GM19452 (cell line): ENCODE measurements at regions not wholly inside any gene's neighbourhood (a gene's known extent, or its start where the extent isn't known, plus 50 kb on each side); places are given as distances from the start of the nearest gene placed in this dataset.

ENCODE experiments used
- ATAC-seq: cut with Tn5 transposase; IDR thresholded peaks from one replicate; pipeline ENCODE4 v1.9.1; 2021; ENCODE audit not compliant: unreplicated experiment

DNA sequence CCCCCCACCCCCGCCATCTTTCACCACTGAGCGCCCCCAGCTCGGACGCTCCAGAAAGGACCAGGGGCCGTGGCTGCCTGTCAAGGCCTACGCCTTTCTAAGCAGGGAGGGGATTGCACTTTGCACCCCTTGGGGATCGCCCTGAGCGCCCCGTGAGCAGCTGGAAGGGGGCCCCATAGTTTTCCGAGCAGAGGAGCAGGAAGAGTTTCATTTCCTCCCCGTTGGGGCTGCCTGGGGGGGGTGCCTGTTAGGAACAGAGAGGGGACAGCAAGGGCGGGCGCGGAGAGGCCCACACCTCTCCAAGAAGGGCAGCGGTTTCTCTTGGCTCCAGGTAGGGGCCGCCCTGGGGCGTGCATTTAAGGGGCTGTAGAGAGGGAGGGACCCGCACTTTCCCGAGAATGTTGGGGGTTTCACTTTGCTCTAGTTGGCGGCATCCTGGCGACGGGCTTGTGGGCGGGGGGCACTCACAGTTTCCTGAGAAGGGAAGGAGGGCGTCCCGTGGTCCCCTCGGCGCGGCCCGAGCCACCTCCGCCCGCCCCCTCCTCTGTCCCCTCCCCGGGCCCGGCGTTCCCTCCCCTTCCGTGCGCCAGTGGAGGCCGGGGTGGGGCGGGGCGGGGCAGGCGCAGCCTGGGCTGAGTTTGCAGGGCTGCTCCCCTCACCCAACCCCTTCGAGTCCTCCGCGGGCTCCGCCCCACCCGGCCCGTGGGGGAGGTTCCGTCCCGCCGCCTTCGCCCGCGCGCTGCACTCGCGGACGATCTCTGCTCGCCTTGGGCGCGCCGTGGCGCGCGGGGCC is 82.3 kb upstream of the CD99 start:
- ATAC-seq = peak; percentile 90

DNA sequence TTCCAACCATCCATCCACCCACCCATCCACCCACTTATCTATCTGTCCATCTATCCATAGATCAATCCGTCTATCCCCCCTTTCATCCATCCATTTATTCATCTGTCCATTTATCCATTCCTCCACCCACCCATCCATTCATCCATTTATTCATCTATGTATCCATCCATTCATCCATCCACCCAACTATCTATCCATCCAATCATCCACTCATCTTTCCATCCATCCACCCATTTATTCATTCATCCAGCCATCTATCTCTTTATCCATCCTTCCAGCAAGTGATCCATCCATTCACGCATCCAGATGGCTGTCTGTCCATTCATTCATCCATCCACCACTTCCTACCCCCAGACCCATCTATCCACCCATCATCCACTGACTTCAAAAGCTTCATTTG is 84.0 kb upstream of the CD99 start:
- ATAC-seq = no peak

DNA sequence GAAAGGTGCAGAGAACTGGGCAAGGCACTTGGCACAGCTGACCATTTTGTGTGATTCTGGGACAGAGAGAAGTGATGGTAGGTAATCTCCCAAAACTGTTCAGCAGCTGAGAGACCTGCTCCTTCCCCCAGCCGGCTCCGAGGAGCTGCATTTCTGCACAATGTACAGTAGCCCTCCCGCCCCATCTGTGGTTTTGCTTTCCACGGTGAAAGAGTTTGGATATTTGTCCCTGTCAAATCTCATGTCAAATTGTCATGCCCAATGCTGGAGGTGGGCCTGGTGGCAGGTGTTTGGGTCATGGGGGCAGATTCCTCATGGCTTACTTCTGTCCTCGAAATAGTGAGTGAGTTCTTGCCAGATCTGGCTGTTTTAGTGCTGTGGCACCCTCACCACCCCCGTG is 90.5 kb upstream of the CD99 start:
- no peak for ATAC-seq

DNA sequence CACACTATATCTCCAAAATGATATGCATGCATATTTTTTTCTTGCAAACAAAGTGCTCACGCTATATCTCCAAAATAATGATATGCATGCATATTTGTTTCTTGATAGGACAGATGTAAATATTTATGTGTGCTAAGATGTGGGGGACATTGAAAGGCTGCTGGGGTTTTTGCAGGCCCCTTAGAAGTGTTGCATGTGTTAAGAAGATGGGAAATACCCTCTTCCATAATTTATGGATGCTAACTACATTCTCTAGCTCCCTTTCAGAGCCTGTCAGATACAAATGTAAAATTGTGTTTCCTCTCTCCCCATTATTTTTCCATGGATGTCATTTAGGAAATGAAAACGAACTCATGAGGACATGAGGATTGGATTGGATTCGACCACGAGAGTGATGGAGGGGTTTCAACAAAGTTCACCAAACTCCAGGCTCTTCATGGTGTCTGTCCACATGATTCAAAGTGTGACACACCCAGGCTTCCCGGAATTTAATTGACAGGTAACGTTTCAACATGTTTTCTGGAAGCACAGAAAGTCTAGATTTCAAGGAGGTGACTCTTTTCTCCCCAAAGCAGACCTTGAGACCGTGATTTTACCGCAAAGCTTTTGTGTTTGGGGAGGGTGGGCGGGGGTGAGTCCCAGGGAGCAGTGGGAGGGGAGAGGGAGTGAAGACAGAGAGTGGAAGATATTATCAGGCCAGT is 94.4 kb upstream of the CD99 start:
- no peak for ATAC-seq

DNA sequence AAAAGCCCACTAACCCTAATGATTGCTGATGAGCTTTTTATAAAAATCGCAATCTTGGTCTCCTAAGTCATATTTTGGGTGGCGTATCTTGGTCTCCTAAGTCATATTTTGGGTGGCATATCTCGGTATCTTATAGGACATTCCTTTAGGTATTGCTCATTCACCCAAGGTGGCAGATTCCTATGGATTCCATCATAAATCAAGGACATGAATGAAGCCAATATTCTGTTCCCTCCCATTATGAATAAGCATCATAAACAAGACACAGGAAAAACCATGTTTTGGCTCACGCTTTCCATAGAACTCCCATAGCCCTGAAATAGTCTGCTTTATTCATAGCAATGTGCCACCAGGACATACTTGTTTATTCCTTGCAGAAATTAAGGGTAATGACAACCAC is 95.0 kb upstream of the CD99 start:
- no peak for ATAC-seq

DNA sequence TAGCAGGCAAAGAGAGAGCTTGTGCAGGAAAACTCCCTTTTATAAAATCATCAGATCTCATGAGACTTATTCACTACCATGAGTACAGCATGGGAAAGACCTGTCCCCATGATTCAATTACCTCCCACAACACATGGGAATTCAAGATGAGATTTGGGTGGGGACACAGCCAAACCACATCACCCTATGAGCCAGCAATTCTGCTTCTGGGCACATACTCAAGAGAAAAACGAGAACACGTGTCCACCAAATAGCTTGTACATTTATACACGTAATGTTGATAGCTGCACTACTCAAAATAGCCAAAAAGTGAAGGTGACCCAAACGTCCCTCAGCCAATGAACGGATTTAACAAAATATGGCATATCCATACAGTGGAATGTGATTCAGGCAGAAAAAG is 94.5 kb upstream of the DHRSX start:
- no peak for ATAC-seq

DNA sequence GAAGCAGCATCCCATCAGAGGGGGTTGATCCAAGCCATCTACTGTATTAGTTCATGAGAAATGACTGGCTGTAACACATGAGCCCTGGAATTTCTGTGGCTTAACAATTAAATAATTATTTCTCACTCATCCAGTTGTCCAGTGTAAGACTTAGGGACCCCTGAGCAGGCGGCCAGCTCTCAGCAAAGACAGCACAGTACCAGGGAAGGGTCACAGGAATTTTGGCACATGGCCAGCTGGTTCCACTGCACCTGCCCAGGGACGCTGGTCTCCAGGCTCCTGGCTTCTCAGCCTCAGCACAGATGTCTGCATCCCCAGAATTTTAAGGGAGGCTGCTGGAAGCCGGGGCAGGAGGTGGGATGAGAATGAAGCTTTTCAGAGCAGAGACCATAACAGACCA is 93.7 kb upstream of the DHRSX start:
- no peak for ATAC-seq

DNA sequence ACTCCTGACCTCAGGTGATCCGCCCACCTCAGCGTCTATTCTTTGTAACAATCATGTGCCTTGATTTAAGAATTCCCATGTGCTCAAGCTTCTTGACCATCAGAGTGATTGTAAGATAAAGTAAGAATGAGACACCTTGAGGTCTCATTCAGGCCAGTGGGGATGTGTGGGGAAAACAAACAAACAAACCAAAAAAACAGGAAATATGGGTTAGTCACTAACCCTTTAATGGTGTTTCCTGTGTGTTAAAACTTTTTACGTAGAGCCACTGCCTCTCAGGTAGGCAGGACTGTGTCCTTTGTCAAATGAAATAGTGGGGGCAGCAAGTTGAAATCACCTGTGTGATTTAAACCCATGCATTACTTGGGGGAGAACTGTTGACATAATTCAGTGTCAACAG is 91.5 kb upstream of the DHRSX start:
- ATAC-seq = no peak

DNA sequence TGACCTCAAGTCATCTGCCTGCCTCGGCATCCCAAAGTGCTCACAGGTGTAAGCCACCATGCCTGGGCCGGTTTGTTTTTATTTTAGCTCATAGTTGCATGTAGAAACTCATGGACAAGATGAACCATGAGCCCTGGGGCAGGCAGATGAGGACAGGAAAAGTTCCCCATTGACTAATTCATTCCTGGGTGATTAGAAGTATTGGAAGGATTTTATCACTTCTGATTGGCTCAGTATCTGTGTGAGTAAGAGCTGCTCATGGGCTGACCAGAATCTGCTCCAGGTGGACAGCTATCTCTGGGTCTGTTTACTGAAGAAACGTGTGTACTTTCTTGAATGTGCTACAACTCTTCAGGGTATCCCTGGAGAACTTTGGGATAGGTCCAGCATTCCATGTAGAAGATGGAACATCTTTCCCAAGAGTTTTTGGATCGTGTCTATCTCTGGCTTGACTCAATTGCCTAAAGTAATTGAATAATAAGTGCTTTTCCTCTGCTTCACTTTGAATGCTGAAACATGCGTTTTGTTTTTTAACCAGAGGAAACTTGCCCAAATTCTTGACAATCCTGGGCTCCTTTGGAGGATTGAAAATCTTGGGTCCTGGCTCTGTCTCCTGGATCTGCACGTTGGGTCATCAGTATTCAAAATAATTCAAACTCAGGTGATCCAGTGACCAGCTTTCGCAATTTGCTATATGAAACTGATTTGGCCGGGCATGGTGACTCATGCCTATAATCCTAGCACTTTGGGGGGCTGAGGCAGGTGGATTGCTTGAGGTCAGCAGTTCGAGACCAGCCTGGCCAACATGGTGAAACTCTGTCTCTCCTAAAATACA is 88.6 kb upstream of the DHRSX start:
- ATAC-seq = no peak

DNA sequence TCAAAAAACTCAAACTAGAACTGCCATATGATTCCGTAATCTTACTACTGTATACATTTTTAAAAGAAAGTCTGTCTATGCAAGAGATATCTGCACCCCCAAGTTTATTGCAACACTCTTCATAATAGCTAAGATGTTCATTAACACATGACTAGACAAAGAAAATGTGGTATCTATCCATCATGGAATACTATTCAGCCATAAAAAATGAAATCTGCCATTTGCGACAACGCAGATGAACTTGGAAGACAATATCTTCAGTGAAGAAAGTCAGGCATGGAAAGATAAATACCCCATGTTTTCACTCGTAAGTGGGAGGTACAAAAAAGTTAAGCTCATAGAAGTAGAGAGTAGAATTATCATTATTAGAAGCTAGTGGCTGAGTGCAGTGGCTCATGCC is 87.3 kb upstream of the DHRSX start:
- ATAC-seq = no peak

DNA sequence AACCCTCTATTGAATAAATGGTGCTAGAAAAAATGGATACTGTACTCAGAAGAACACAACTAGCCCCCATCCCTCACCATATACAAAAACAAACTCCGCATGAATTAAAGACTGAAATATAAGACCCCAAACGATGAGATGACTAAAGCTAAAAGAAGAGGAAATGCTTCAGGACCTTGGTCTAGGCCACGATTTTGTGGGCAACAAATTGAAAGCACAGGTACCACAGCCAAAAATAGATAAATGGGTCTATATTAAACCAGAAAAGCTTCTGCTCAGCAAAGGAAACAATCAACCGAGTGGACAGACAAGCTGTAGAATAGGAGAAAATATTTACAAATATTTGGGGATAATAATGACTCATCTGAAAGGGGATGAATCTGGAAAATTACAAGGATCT is 86.4 kb upstream of the DHRSX start:
- ATAC-seq = no peak

DNA sequence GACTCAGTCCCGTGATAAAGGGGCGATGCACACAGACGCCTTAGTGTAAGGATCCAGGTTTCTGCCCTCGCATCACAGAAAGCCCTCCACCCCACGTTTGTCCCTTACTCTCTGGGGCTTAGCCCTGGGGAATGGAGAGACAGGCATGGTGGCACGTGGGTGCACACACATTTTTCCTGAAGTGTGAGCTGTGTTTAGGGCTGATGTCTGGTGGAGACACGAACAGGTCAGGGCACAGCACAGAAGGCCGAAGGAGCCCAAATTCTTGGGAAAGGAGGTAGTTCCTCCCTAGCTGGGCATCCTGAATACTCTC is 84.3 kb upstream of the DHRSX start:
- no peak for ATAC-seq

DNA sequence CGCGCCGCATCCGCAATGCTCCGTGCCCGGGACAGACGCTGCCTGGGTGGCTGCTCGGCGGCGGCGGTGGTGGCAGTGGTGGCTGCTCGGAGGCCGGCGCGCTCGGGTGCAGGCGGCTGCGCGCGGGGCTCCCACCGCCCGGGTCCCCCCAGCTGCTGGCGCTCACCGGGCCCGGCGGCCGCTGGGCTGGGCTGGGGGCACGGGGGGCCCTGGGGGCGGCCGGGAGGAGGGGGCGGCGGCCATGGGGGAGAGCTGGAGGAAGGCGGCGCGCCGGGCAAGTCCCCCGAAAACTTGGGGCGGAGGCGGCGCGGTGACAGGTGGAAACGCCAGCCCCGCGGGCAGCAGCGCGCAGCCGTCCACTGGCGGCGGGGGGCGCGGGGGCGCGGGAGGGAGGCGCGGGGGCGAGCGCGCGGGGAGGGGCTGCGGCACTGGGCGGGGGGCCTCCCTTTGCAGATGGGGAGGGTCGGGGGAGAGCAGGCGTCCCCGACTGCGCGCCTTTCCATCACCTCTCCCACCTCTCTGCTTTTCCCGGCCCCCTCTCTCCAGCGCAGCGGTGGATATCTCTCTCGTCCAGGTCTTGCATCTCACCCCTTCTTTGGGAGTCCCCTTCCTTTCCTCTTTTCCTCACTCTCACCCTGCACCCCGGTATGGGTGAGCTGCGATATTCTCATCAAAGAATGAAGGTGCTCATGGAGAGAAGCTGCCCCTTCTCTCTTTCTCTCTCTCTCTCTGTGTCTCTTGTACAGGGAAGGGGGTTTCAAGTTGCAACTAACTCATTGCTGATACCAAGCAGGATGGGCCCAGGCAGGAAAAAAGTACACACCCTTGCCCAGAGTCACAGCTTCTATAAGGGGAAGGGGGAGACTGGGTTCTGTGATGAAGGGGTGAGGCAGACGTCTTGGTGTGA is 83.7 kb upstream of the DHRSX start:
- ATAC-seq = no peak

DNA sequence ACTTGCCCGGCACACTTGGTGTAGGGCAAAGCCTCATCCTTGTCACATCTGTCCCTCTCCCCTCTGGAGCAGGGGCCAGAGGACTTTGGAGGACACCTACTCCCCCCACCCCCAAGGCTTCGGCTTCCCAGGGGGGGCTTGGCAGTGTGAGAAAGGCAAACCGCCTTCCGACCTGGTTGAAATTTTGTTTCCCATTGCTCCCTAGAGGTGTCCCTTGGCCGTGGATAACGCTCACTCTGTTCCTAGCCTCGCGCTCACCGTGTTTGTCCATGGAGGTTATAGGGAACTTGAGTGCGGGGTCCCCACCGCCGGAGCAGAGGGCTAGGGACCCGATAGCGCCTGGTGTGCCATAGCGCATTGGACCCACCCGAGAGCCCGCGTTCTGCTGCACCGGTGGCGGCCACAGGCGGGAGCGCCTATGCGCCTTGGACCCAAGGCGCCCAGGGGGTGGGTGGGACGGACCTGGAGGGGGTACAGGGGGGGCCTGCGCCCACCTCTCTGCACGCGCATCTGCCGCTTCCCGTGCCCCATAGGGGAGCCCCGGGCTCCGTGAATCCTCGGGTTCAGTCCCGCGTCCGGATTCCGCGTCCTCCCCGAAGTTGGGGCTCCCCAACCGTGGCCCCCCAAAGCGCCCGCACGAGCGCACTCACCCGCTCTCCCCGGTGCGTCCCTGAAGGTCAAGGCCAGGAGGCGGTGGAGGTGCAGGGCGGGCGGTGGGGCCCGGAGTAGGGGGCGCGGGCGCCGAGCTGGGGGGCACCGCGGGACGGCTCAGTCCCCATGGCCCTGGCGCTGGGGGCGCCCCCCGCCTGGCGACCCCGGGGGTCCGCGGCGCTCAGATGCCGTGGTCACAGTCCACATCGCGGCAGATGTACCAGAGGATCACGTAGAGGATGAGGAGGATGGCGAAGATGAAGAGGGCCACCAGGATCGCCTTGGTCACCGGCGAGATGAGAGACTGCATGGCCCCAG is 82.7 kb upstream of the DHRSX start:
- ATAC-seq = no peak

DNA sequence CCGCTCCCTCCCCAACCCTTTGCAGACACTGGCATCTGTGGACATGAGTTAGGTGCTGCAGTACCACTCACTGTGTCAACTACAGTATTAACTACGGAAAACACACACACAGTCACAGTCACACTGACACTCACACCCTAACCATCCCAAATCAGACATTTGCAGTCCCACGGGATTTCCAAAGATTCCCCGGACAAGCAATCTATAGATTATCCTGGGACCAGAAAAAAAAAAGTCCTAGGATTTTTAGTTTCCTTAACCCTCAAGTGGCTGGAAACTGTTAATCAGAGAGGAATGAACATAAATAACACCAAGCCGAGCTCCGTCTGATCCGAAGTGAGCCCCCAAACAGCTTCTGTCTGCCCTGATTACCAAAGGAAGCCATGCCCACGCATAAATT is 81.9 kb upstream of the DHRSX start:
- no peak for ATAC-seq

DNA sequence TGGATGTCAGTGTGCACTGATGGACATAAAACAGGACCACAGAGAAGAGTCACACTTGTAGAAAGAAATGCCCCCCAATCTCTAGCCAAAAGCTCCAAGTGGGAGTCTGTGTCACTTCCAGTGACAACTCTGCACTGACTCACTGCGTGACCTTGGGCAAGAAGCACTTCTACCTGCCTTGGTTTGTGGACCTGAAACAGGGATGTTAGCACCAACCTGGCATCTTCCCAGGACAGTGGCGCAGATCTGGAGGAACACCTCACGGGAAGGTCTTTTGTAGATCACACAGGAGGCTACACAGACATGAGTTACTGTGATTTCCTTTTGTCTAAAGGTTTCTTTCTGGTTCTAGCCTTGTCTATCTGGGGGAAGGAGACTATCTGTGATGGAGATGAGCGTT is 80.5 kb upstream of the DHRSX start:
- ATAC-seq = no peak

DNA sequence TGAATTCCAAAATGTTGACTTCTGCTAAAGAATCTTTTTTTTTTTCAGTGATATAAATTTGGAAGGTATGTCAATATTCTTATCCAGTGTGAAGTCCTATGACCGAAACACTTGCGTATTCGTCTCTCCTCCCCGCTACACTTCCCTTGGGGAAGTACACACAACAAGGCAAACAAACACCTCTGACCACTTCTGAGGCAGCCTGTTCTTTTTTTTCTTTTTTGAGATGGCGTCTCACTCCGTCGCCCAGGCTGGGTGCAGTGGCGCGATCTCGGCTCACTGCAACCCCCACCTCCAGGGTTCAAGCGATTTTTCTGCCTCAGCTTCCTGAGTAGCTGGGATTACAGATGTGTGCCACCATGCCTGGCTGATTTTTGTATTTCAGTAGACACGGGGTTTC is 78.1 kb upstream of the DHRSX start:
- no peak for ATAC-seq

DNA sequence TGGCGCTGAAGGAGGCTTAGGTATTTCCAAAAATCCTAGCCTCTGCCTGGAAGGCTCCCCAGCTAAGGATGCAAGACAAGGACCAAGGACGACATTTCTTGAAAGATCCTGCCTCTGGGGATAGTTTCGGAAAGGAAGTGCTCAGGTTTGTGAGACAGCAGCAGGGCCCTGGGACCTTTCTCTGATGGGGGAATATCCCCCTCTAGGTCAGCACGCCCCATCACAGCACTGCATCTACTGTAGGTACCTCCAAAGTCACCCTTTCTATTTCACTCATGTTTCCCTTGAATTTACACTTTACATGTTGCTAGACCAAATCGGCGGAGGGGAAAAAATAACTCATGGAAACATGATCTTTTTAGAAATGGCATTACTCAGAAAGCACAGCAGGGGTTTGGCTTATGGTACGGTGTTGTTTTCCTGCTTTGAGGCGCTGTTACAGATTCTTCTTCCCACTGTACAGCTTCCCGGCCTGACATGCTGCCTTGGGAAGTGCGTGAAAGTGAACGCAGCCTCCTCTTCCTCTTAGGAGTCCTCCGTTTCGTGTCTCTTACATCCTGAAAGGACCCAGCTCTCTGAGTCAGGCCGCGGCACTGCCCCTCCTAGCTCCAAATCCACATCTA is 77.2 kb upstream of the DHRSX start:
- no peak for ATAC-seq

DNA sequence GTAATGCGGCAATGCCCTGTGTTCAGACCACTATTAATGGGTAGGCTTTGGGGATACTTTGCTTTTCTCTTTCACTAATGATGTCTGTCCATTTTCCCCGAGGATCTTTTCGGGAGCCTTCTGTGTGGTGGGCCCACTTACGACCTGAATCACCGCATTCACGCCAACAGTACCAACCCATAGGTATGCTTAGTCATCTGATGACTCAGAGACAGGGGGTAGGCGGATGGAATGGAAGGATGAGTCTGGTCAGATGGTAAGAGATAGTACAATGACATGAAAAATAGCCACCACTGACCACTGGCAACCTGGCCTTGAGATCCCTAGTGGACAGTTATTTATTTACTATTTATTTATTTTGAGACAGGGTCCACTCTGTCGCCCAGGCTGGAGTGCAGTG is 76.0 kb upstream of the DHRSX start:
- no peak for ATAC-seq
